KMS-11 (cell line): ENCODE measurements at regions not wholly inside any gene's neighbourhood (a gene's known extent, or its start where the extent isn't known, plus 50 kb on each side); places are given as distances from the start of the nearest gene placed in this dataset.

Experiments used
- H2AFZ ChIP-seq: fragments of 200-600 bp; sonication (generic); 2 replicates; pipeline ENCODE4 v1.6.1; 2016; ENCODE audit warnings: antibody characterized with exemption, mixed run types, low read depth
- H3K27ac ChIP-seq: fragments of 200-600 bp; sonication (generic); 2 replicates; pipeline ENCODE4 v1.6.1; 2016; ENCODE audit warnings: mild to moderate bottlenecking, mixed run types
- H3K27me3 ChIP-seq: fragments of 200-600 bp; sonication (generic); 2 replicates; pipeline ENCODE4 v1.6.1; 2017; ENCODE audit warnings: mild to moderate bottlenecking, low read depth, mixed run types, moderate library complexity; ENCODE audit not compliant: insufficient read depth
- H3K36me3 ChIP-seq: fragments of 200-600 bp; sonication (generic); 2 replicates; pipeline ENCODE4 v1.6.1; 2017; ENCODE audit warnings: mild to moderate bottlenecking, mixed run types; ENCODE audit not compliant: insufficient read depth
- H3K4me1 ChIP-seq: fragments of 200-600 bp; sonication (generic); 2 replicates; pipeline ENCODE4 v1.6.1; 2016; ENCODE audit warnings: mild to moderate bottlenecking, low read depth, mixed run types; ENCODE audit not compliant: poor library complexity, severe bottlenecking
- H3K4me2 ChIP-seq: fragments of 200-600 bp; sonication (generic); 2 replicates; pipeline ENCODE4 v1.7.0; 2016; ENCODE audit warnings: mild to moderate bottlenecking, mixed run types
- H3K4me3 ChIP-seq: fragments of 200-600 bp; sonication (generic); IDR thresholded peaks from 2 replicates; pipeline ENCODE4 v1.6.1; 2017; ENCODE audit warnings: low read depth, low read length, mixed read lengths; ENCODE audit not compliant: insufficient read depth
- H3K79me2 ChIP-seq: fragments of 200-600 bp; sonication (generic); 2 replicates; pipeline ENCODE4 v1.6.1; 2016; ENCODE audit warnings: low read depth, mixed run types; ENCODE audit not compliant: insufficient read depth
- H3K9ac ChIP-seq: fragments of 200-600 bp; sonication (generic); 2 replicates; pipeline ENCODE4 v1.6.1; 2016; ENCODE audit warnings: mild to moderate bottlenecking, mixed run types
- H4K20me1 ChIP-seq: fragments of 200-600 bp; sonication (generic); 2 replicates; pipeline ENCODE4 v1.6.1; 2016; ENCODE audit warnings: mild to moderate bottlenecking, mixed run types; ENCODE audit not compliant: insufficient read depth
- CTCF ChIP-seq: fragments of 200-600 bp; sonication (generic); conservative IDR thresholded peaks from 2 replicates; pipeline ENCODE4 v1.6.1; 2017; ENCODE audit warnings: low read depth, mild to moderate bottlenecking, antibody characterized with exemption, low read length, moderate library complexity, mixed read lengths

- H3K79me2 ChIP-seq = no peaks in the 10 kb centered on the region
- H3K9ac ChIP-seq = no peak overlapping the region
- no peaks in the 10 kb centered on the region for H3K27me3 ChIP-seq
- no peak overlapping the region for H2AFZ ChIP-seq
- H3K4me2 ChIP-seq = no peak overlapping the region
- TF ChIP-seq CTCF = no peak
- H3K36me3 ChIP-seq = no peaks in the 10 kb centered on the region
- no peaks in the 10 kb centered on the region for H3K4me1 ChIP-seq
- H3K27ac ChIP-seq = no peak overlapping the region
- no peaks in the 10 kb centered on the region for H4K20me1 ChIP-seq
- H3K4me3 ChIP-seq = no peak overlapping the region
Measured at GRCh38 chr11:134661660-134662059, 249.6 kb upstream of the B3GAT1 start.

GRCh38 chr11:134660416-134660815 lies 248.4 kb upstream of the B3GAT1 start:
- H3K27me3 ChIP-seq = no peaks in the 10 kb centered on the region
- no peak overlapping the region for H3K4me2 ChIP-seq
- H3K27ac ChIP-seq = no peak overlapping the region
- no peak overlapping the region for H2AFZ ChIP-seq
- no peaks in the 10 kb centered on the region for H4K20me1 ChIP-seq
- no peaks in the 10 kb centered on the region for H3K36me3 ChIP-seq
- H3K9ac ChIP-seq = no peak overlapping the region
- no peaks in the 10 kb centered on the region for H3K4me1 ChIP-seq
- H3K4me3 ChIP-seq = no peak overlapping the region
- H3K79me2 ChIP-seq = no peaks in the 10 kb centered on the region
- TF ChIP-seq CTCF = no peak

GRCh38 chr11:134659882-134660281 lies 247.8 kb upstream of the B3GAT1 start:
- H3K36me3 ChIP-seq = no peaks in the 10 kb centered on the region
- no peak overlapping the region for H3K4me3 ChIP-seq
- H3K4me1 ChIP-seq = no peaks in the 10 kb centered on the region
- no peaks in the 10 kb centered on the region for H3K79me2 ChIP-seq
- no peak overlapping the region for H3K4me2 ChIP-seq
- H3K9ac ChIP-seq = no peak overlapping the region
- H4K20me1 ChIP-seq = no peaks in the 10 kb centered on the region
- no peak overlapping the region for H3K27ac ChIP-seq
- H2AFZ ChIP-seq = no peak overlapping the region
- TF ChIP-seq CTCF = no peak
- H3K27me3 ChIP-seq = no peaks in the 10 kb centered on the region

- no peaks in the 10 kb centered on the region for H3K27me3 ChIP-seq
- H3K9ac ChIP-seq = no peak overlapping the region
- H2AFZ ChIP-seq = no peak overlapping the region
- H3K36me3 ChIP-seq = no peaks in the 10 kb centered on the region
- no peaks in the 10 kb centered on the region for H3K4me1 ChIP-seq
- no peaks in the 10 kb centered on the region for H3K79me2 ChIP-seq
- H3K4me3 ChIP-seq = no peak overlapping the region
- H4K20me1 ChIP-seq = no peaks in the 10 kb centered on the region
- H3K27ac ChIP-seq = no peak overlapping the region
- H3K4me2 ChIP-seq = no peak overlapping the region
- TF ChIP-seq CTCF = no peak
Measured at GRCh38 chr11:134658481-134659225, 246.6 kb upstream of the B3GAT1 start.
